Esophagus (tissue), 2 donors: ENCODE measurements at regions not wholly inside any gene's neighbourhood (a gene's known extent, or its start where the extent isn't known, plus 50 kb on each side); places are given as distances from the start of the nearest gene placed in this dataset.

Experiments
- H3K27ac ChIP-seq, 2 donors: one replicate each; pipeline ENCODE4 v1.5.1; 2013; ENCODE audit warnings: low read depth in 2 of 2, mild to moderate bottlenecking in 2 of 2, inconsistent platforms in 1 of 2, low read length in 1 of 2, moderate library complexity in 1 of 2
- H3K27me3 ChIP-seq, 2 donors: one replicate each; pipeline ENCODE4 v1.6.1; 2013; ENCODE audit warnings: low read length in 2 of 2, control low read depth in 1 of 2, mild to moderate bottlenecking in 1 of 2; ENCODE audit not compliant: insufficient read depth in 2 of 2, control insufficient read depth in 1 of 2
- H3K36me3 ChIP-seq, 2 donors: one replicate each; pipeline ENCODE4 v1.6.1; 2013; ENCODE audit warnings: low read length in 1 of 2; ENCODE audit not compliant: control insufficient read depth in 2 of 2, insufficient read depth in 2 of 2
- H3K4me1 ChIP-seq, 2 donors: one replicate each; pipeline ENCODE4 v1.6.1; 2013; ENCODE audit warnings: low read length in 1 of 2; ENCODE audit not compliant: control insufficient read depth in 2 of 2, insufficient read depth in 2 of 2
- H3K4me3 ChIP-seq, 2 donors: one replicate each; pipeline ENCODE4 v1.5.1; 2013; ENCODE audit warnings: low read length in 2 of 2, mild to moderate bottlenecking in 2 of 2, low read depth in 1 of 2, moderate library complexity in 1 of 2
- H3K9me3 ChIP-seq, 2 donors: one replicate each; pipeline ENCODE4 v1.6.1; 2013; ENCODE audit warnings: mild to moderate bottlenecking in 2 of 2, low read depth in 1 of 2, low read length in 1 of 2, moderate library complexity in 1 of 2; ENCODE audit not compliant: control insufficient read depth in 2 of 2, insufficient read depth in 1 of 2
- WGBS, 2 donors: extraction: QIAGEN DNeasy Blood & Tissue Kit; methylation state at CpG; one replicate each; pipeline ENCODE4 v1.1.7; 2013; 5-methylcytosine and 5-hydroxymethylcytosine counted together
- donor health status: healthy with polysubstance abuse.
- donor health status: Bipolar disorder and iron deficiency.

GRCh38 chr7:155963356-155963755, 151.1 kb upstream of the SHH start:
- Histone ChIP-seq H3K36me3 (no peaks in the 10 kb centered on the region), H3K27ac (no peak overlapping the region), H3K4me1 (peaks cover 0 to 9% of the 10 kb centered on the region in 2 donors), H3K27me3 (peaks cover 0 to 3% of the 10 kb centered on the region in 2 donors), H3K9me3 (no peaks in the 10 kb centered on the region), H3K4me3 (no peak overlapping the region)
- WGBS, 2 donors, result 89% methylated on average over 8 of the region's 8 CpGs

- Histone ChIP-seq H3K27ac (no peak overlapping the region), H3K36me3 (no peaks in the 10 kb centered on the region), H3K9me3 (no peaks in the 10 kb centered on the region), H3K4me1 (peaks cover 0 to 9% of the 10 kb centered on the region in 2 donors), H3K4me3 (no peak overlapping the region), H3K27me3 (peaks cover 0 to 3% of the 10 kb centered on the region in 2 donors)
- 91 to 92% methylated on average over 12 of the region's 12 CpGs for WGBS, 2 donors
These were observed 150.7 kb upstream of the SHH start for GRCh38 chr7:155962968-155963300.

GRCh38 chr7:155962191-155962967, 150.1 kb upstream of the SHH start:
- Histone ChIP-seq H3K36me3 (no peaks in the 10 kb centered on the region), H3K27ac (peak overlapping the region in 1 of 2 donors; percentile 56), H3K27me3 (peaks cover 0 to 3% of the 10 kb centered on the region in 2 donors), H3K4me3 (peak overlapping the region in 1 of 2 donors; percentile 1), H3K4me1 (peaks cover 0 to 9% of the 10 kb centered on the region in 2 donors), H3K9me3 (no peaks in the 10 kb centered on the region)
- WGBS, 2 donors, result 52 to 57% methylated on average over 13 of the region's 13 CpGs

GRCh38 chr7:155961241-155962190, 149.3 kb upstream of the SHH start:
- WGBS, 2 donors, result 36 to 43% methylated on average over 25 of the region's 25 CpGs
- Histone ChIP-seq H3K36me3 (no peaks in the 10 kb centered on the region), H3K9me3 (no peaks in the 10 kb centered on the region), H3K27ac (peak overlapping the region in 1 of 2 donors; percentile 56), H3K4me3 (peak overlapping the region in 1 of 2 donors; percentile 1), H3K4me1 (peaks cover 0 to 9% of the 10 kb centered on the region in 2 donors), H3K27me3 (peaks cover 0 to 3% of the 10 kb centered on the region in 2 donors)

- H3K27me3 ChIP-seq, result peaks cover 0 to 3% of the 10 kb centered on the region in 2 donors
- WGBS, 2 donors, result 72 to 79% methylated on average over 13 of the region's 13 CpGs
- H3K36me3 ChIP-seq, result no peaks in the 10 kb centered on the region
- H3K4me3 ChIP-seq, result no peak overlapping the region
- no peak overlapping the region for H3K27ac ChIP-seq
- no peaks in the 10 kb centered on the region for H3K9me3 ChIP-seq
- peaks cover 0 to 9% of the 10 kb centered on the region in 2 donors for H3K4me1 ChIP-seq
These were observed 147.6 kb upstream of the SHH start for GRCh38 chr7:155959894-155960293.

- Histone ChIP-seq H3K4me3 (no peak overlapping the region), H3K9me3 (no peaks in the 10 kb centered on the region), H3K36me3 (no peaks in the 10 kb centered on the region), H3K27ac (no peak overlapping the region), H3K27me3 (no peaks in the 10 kb centered on the region), H3K4me1 (peaks cover 0 to 11% of the 10 kb centered on the region in 2 donors)
- 76 to 83% methylated on average over 12 of the region's 12 CpGs for WGBS, 2 donors
These were observed 144.7 kb upstream of the SHH start for GRCh38 chr7:155956977-155957376.

GRCh38 chr7:155955367-155955635, 143.0 kb upstream of the SHH start:
- H3K4me3 ChIP-seq, result no peak overlapping the region
- no peaks in the 10 kb centered on the region for H3K36me3 ChIP-seq
- 86 to 91% methylated on average over 9 of the region's 9 CpGs for WGBS, 2 donors
- H3K27me3 ChIP-seq, result no peaks in the 10 kb centered on the region
- peaks cover 0 to 6% of the 10 kb centered on the region in 2 donors for H3K4me1 ChIP-seq
- no peak overlapping the region for H3K27ac ChIP-seq
- H3K9me3 ChIP-seq, result no peaks in the 10 kb centered on the region

GRCh38 chr7:155954550-155955366, 142.5 kb upstream of the SHH start:
- Histone ChIP-seq H3K36me3 (no peaks in the 10 kb centered on the region), H3K9me3 (no peaks in the 10 kb centered on the region), H3K27ac (no peak overlapping the region), H3K4me1 (peaks cover 0 to 6% of the 10 kb centered on the region in 2 donors), H3K4me3 (no peak overlapping the region), H3K27me3 (no peaks in the 10 kb centered on the region)
- WGBS, 2 donors, result 85 to 88% methylated on average over 22 of the region's 22 CpGs

GRCh38 chr7:155953781-155954549, 141.7 kb upstream of the SHH start:
- Histone ChIP-seq H3K36me3 (no peaks in the 10 kb centered on the region), H3K27ac (no peak overlapping the region), H3K4me3 (no peak overlapping the region), H3K4me1 (peaks cover 0 to 6% of the 10 kb centered on the region in 2 donors), H3K9me3 (no peaks in the 10 kb centered on the region), H3K27me3 (no peaks in the 10 kb centered on the region)
- WGBS, 2 donors, result 61 to 81% methylated on average over 19 of the region's 19 CpGs
